Keratinocyte (primary cell): ENCODE measurements at regions not wholly inside any gene's neighbourhood (a gene's known extent, or its start where the extent isn't known, plus 50 kb on each side); places are given as distances from the start of the nearest gene placed in this dataset.

Experiments
- EZH2 ChIP-seq: IDR thresholded peaks from one replicate; pipeline ENCODE4 v1.6.1; 2012; ENCODE audit warnings: inconsistent platforms, mild to moderate bottlenecking, low read length, moderate library complexity
- TF ChIP-seq, protein P1 (sequence below), 3 experiments: IDR thresholded peaks in 1 of 3; conservative IDR thresholded peaks in 1 of 3; optimal IDR thresholded peaks in 1 of 3; 2 replicates in 2 of 3; 3 replicates in 1 of 3; pipeline versions ENCODE3 to v1.5.1; 2011; ENCODE audit warnings: low read length in 3 of 3, mild to moderate bottlenecking in 3 of 3, moderate library complexity in 2 of 3, control low read depth in 1 of 3, inconsistent platforms in 1 of 3; ENCODE audit not compliant: insufficient read depth in 2 of 3; ENCODE audit errors: extremely low read depth in 1 of 3

DNA sequence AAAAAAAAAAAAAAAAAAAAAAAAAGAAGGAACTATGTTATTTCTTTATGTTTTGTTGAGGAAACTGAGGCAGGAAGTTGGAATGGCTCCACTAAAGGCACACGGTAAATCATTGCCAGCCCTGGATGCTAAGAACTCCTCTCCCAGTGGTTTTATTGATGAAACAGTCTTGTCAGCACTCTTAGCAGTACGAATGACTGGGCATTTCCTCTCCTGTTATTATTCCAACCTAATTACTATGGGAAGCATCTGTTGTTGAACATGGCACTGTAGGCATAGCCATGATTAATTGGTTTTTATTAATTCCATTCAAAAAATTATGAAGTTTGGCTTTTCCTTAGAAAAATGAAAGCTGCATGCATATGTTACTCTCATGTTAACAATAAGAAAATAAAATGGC, 1387.1 kb upstream of the TMEM132C start:
- TF ChIP-seq, protein P1, sequence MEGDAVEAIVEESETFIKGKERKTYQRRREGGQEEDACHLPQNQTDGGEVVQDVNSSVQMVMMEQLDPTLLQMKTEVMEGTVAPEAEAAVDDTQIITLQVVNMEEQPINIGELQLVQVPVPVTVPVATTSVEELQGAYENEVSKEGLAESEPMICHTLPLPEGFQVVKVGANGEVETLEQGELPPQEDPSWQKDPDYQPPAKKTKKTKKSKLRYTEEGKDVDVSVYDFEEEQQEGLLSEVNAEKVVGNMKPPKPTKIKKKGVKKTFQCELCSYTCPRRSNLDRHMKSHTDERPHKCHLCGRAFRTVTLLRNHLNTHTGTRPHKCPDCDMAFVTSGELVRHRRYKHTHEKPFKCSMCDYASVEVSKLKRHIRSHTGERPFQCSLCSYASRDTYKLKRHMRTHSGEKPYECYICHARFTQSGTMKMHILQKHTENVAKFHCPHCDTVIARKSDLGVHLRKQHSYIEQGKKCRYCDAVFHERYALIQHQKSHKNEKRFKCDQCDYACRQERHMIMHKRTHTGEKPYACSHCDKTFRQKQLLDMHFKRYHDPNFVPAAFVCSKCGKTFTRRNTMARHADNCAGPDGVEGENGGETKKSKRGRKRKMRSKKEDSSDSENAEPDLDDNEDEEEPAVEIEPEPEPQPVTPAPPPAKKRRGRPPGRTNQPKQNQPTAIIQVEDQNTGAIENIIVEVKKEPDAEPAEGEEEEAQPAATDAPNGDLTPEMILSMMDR (optimal IDR thresholded peaks at IDR 0.05 in 1 of 3, IDR thresholded peaks at IDR 0.05 in 1 of 3, conservative IDR thresholded peaks at IDR 0.05 in 1 of 3; ENCODE audit: extremely low read depth in 1 of 3, insufficient read depth in 2 of 3, low read length in 3 of 3): no peak
- no peak for TF ChIP-seq EZH2
